ENCODE measurements at regions not wholly inside any gene's neighbourhood (a gene's known extent, or its start where the extent isn't known, plus 50 kb on each side); places are given as distances from the start of the nearest gene placed in this dataset.

DNA sequence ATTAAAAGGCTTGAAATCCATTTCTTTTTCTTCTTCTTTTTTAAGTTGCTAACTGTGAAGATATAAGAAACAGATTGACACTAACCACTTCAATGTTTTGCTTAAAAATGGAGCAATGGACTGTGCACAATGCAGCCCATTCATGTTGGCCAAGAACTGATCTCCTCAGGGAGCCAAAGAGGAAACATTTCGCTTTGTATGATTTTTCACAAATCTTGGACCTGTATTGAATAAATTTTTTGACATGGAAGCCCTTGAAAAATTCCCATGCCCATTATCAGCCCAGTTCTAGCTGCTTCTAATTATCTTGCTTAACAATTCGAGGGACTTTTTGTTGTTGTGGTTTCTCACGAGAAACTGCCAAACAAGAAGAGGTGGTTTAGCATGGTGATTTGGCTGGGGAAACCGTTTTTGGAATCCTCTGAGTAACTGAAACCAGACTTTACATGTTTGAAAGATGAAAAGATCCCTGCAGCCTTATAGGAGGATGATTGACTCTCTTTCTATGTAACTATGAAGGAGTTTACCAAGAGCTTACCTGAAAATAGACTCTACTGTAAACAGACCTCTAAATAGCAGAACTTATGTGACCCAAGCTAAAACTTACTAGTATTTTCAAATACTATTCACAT lies 1389.4 kb upstream of the GOT2 start:
- no peak for FAIRE-seq
- H3K27ac ChIP-seq (ENCODE audit: low read depth in 1 of 3, low read length in 2 of 3): no peak overlapping the region
- 39 to 54% (median 40%) methylated on average over 4 of the region's 4 CpGs for WGBS, 3 donors
- H3K36me3 ChIP-seq (ENCODE audit: control insufficient read depth in 3 of 3, insufficient read depth in 2 of 3, low read depth in 1 of 3, low read length in 3 of 3): no peaks in the 10 kb centered on the region
- H3K9me3 ChIP-seq (ENCODE audit: control insufficient read depth in 2 of 2, insufficient read depth in 1 of 2, low read depth in 1 of 2, low read length in 1 of 2): no peaks in the 10 kb centered on the region
- H3K4me1 ChIP-seq (ENCODE audit: control insufficient read depth in 3 of 3, insufficient read depth in 2 of 3, low read depth in 1 of 3, low read length in 2 of 3): no peaks in the 10 kb centered on the region
- DNase-seq: no peak
- no peaks in the 10 kb centered on the region for H3K27me3 ChIP-seq (ENCODE audit: control insufficient read depth in 3 of 3, insufficient read depth in 3 of 3, low read length in 3 of 3)
- H3K4me3 ChIP-seq (ENCODE audit: low read depth in 1 of 3, low read length in 3 of 3): no peak overlapping the region

GRCh38 chr16:60120586-60120985 lies 1386.5 kb upstream of the GOT2 start:
- no peak for FAIRE-seq
- H3K4me1 ChIP-seq (ENCODE audit: control insufficient read depth in 3 of 3, insufficient read depth in 2 of 3, low read depth in 1 of 3, low read length in 2 of 3): no peaks in the 10 kb centered on the region
- no peaks in the 10 kb centered on the region for H3K27me3 ChIP-seq (ENCODE audit: control insufficient read depth in 3 of 3, insufficient read depth in 3 of 3, low read length in 3 of 3)
- H3K36me3 ChIP-seq (ENCODE audit: control insufficient read depth in 3 of 3, insufficient read depth in 2 of 3, low read depth in 1 of 3, low read length in 3 of 3): no peaks in the 10 kb centered on the region
- no peak overlapping the region for H3K4me3 ChIP-seq (ENCODE audit: low read depth in 1 of 3, low read length in 3 of 3)
- no peak for DNase-seq
- 91 to 93% (median 91%) methylated on average over 14 of the region's 14 CpGs for WGBS, 3 donors
- no peak overlapping the region for H3K27ac ChIP-seq (ENCODE audit: low read depth in 1 of 3, low read length in 2 of 3)
- no peaks in the 10 kb centered on the region for H3K9me3 ChIP-seq (ENCODE audit: control insufficient read depth in 2 of 2, insufficient read depth in 1 of 2, low read depth in 1 of 2, low read length in 1 of 2)

DNA sequence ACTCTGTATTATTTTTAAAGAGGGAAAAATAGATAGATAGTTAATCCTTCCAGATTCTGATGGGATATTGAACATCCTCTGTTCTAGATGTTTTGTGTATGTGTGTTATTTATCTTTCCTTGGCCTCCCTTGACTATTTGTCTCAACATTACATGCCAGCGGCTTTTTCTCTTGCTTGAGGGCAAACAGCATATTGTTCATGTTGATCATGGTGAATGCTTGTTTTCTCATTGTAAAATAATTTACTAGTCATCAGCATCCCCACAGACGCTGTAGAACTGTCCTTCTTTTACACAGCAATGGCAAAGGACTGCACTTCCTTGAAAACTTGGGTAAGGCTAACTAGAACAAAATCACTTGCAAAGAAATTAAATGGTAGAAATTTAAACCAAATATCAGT lies 1376.4 kb upstream of the GOT2 start:
- no peak overlapping the region for H3K4me3 ChIP-seq (ENCODE audit: low read depth in 1 of 3, low read length in 3 of 3)
- DNase-seq: no peak
- H3K4me1 ChIP-seq (ENCODE audit: control insufficient read depth in 3 of 3, insufficient read depth in 2 of 3, low read depth in 1 of 3, low read length in 2 of 3): no peaks in the 10 kb centered on the region
- H3K9me3 ChIP-seq (ENCODE audit: control insufficient read depth in 2 of 2, insufficient read depth in 1 of 2, low read depth in 1 of 2, low read length in 1 of 2): no peaks in the 10 kb centered on the region
- no peak overlapping the region for H3K27ac ChIP-seq (ENCODE audit: low read depth in 1 of 3, low read length in 2 of 3)
- H3K27me3 ChIP-seq (ENCODE audit: control insufficient read depth in 3 of 3, insufficient read depth in 3 of 3, low read length in 3 of 3): no peaks in the 10 kb centered on the region
- no peaks in the 10 kb centered on the region for H3K36me3 ChIP-seq (ENCODE audit: control insufficient read depth in 3 of 3, insufficient read depth in 2 of 3, low read depth in 1 of 3, low read length in 3 of 3)
- no peak for FAIRE-seq
- WGBS, 3 donors: 60 to 75% (median 62%) methylated on average over 2 of the region's 2 CpGs

DNA sequence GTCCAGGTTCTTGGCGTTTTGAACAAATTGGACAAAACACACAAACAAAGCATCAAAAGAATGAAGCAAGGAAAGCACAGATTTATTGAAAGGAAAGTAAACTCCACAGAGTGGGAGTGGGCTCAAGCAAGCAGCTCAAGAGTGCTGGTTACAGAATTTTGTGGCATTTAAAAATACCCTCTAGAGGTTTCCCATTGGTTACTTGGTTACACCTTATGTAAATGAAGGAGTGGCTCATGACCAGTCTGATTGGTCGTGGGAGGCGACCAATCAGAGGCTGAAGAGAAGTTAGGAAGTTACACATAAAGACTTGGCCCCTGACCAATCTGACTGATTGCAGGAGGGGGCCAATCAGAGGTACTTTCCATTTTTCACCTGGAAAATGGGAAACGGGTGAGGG lies 1373.8 kb upstream of the GOT2 start:
- H3K27ac ChIP-seq (ENCODE audit: low read depth in 1 of 3, low read length in 2 of 3): no peak overlapping the region
- H3K4me3 ChIP-seq (ENCODE audit: low read depth in 1 of 3, low read length in 3 of 3): no peak overlapping the region
- H3K36me3 ChIP-seq (ENCODE audit: control insufficient read depth in 3 of 3, insufficient read depth in 2 of 3, low read depth in 1 of 3, low read length in 3 of 3): no peaks in the 10 kb centered on the region
- no peak for FAIRE-seq
- no peaks in the 10 kb centered on the region for H3K4me1 ChIP-seq (ENCODE audit: control insufficient read depth in 3 of 3, insufficient read depth in 2 of 3, low read depth in 1 of 3, low read length in 2 of 3)
- DNase-seq: no peak
- H3K27me3 ChIP-seq (ENCODE audit: control insufficient read depth in 3 of 3, insufficient read depth in 3 of 3, low read length in 3 of 3): no peaks in the 10 kb centered on the region
- no peaks in the 10 kb centered on the region for H3K9me3 ChIP-seq (ENCODE audit: control insufficient read depth in 2 of 2, insufficient read depth in 1 of 2, low read depth in 1 of 2, low read length in 1 of 2)
- WGBS, 3 donors: 78 to 84% (median 83%) methylated on average over 4 of the region's 4 CpGs

DNA sequence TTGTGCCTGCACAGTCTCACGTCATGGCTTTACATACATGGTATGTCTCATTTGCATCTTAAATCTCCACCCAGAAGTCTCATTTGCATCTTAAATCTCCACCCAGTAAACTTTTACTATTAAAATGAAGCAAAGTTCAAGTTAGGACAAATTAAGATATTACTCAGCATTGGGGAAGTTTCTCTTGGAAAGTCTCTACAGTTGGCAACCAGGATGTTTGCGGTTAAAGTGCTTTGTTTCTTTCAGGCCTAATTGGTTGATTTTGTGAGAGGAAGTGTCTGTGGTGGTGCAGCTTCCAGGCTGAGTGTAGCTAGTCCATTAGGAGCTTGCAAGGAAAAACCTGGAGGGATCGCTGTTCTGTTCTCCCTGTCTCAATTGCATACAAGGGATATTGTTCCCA lies 1373.3 kb upstream of the GOT2 start:
- no peak for FAIRE-seq
- H3K36me3 ChIP-seq (ENCODE audit: control insufficient read depth in 3 of 3, insufficient read depth in 2 of 3, low read depth in 1 of 3, low read length in 3 of 3): no peaks in the 10 kb centered on the region
- WGBS, 3 donors: 66 to 85% (median 72%) methylated on average over 3 of the region's 3 CpGs

DNA sequence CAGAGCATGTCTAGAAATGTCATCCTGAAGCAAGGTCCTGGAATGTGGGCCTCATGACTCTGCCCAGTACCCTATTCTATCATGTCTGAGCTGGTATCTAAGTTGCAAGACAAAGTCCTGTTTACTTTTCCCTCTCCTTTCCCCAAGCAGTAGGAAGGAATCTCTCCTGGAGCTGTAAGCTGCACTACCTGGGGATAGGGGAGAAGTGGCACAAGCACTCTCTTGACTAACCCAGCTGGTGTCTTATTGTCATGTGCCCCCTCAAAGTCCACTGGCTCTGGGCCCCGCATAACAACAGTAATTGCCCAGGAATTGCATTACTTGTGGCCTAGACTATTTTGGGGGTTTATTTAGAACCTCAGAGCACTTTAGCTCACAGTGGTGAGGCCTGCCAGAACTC lies 1366.3 kb upstream of the GOT2 start:
- Histone ChIP-seq H3K4me3 (ENCODE audit: low read depth in 1 of 3, low read length in 3 of 3) (no peak overlapping the region), H3K36me3 (ENCODE audit: control insufficient read depth in 3 of 3, insufficient read depth in 2 of 3, low read depth in 1 of 3, low read length in 3 of 3) (no peaks in the 10 kb centered on the region), H3K27me3 (ENCODE audit: control insufficient read depth in 3 of 3, insufficient read depth in 3 of 3, low read length in 3 of 3) (no peaks in the 10 kb centered on the region), H3K27ac (ENCODE audit: low read depth in 1 of 3, low read length in 2 of 3) (no peak overlapping the region), H3K4me1 (ENCODE audit: control insufficient read depth in 3 of 3, insufficient read depth in 2 of 3, low read depth in 1 of 3, low read length in 2 of 3) (no peaks in the 10 kb centered on the region), H3K9me3 (ENCODE audit: control insufficient read depth in 2 of 2, insufficient read depth in 1 of 2, low read depth in 1 of 2, low read length in 1 of 2) (peaks cover 2 to 11% of the 10 kb centered on the region in 2 donors)
- FAIRE-seq: no peak
- no peak for DNase-seq
- 0 to 33% (median 28%) methylated on average over 1 of the region's 1 CpG for WGBS, 3 donors

More for the DNA sequence above, 1373.3 kb upstream of the GOT2 start:
- H3K9me3 ChIP-seq (ENCODE audit: control insufficient read depth in 2 of 2, insufficient read depth in 1 of 2, low read depth in 1 of 2, low read length in 1 of 2): no peaks in the 10 kb centered on the region
- H3K4me1 ChIP-seq (ENCODE audit: control insufficient read depth in 3 of 3, insufficient read depth in 2 of 3, low read depth in 1 of 3, low read length in 2 of 3): no peaks in the 10 kb centered on the region
- H3K27ac ChIP-seq (ENCODE audit: low read depth in 1 of 3, low read length in 2 of 3): no peak overlapping the region
- H3K4me3 ChIP-seq (ENCODE audit: low read depth in 1 of 3, low read length in 3 of 3): no peak overlapping the region
- no peaks in the 10 kb centered on the region for H3K27me3 ChIP-seq (ENCODE audit: control insufficient read depth in 3 of 3, insufficient read depth in 3 of 3, low read length in 3 of 3)
- DNase-seq: no peak

- DNase-seq (no peak), FAIRE-seq (no peak)
- Histone ChIP-seq H3K9me3 (ENCODE audit: control insufficient read depth in 2 of 2, insufficient read depth in 1 of 2, low read depth in 1 of 2, low read length in 1 of 2) (peaks cover 0 to 4% of the 10 kb centered on the region in 2 donors), H3K36me3 (ENCODE audit: control insufficient read depth in 3 of 3, insufficient read depth in 2 of 3, low read depth in 1 of 3, low read length in 3 of 3) (no peaks in the 10 kb centered on the region), H3K4me3 (ENCODE audit: low read depth in 1 of 3, low read length in 3 of 3) (no peak overlapping the region), H3K27me3 (ENCODE audit: control insufficient read depth in 3 of 3, insufficient read depth in 3 of 3, low read length in 3 of 3) (no peaks in the 10 kb centered on the region), H3K4me1 (ENCODE audit: control insufficient read depth in 3 of 3, insufficient read depth in 2 of 3, low read depth in 1 of 3, low read length in 2 of 3) (no peaks in the 10 kb centered on the region), H3K27ac (ENCODE audit: low read depth in 1 of 3, low read length in 2 of 3) (no peak overlapping the region)
- WGBS, 3 donors: 56 to 69% (median 57%) methylated on average over 3 of the region's 3 CpGs
Observed at GRCh38 chr16:60091529-60091928, 1357.4 kb upstream of the GOT2 start.

GRCh38 chr16:60091071-60091470 lies 1357.0 kb upstream of the GOT2 start:
- no peak for FAIRE-seq
- no peak for DNase-seq
- H3K36me3 ChIP-seq (ENCODE audit: control insufficient read depth in 3 of 3, insufficient read depth in 2 of 3, low read depth in 1 of 3, low read length in 3 of 3): no peaks in the 10 kb centered on the region
- H3K4me1 ChIP-seq (ENCODE audit: control insufficient read depth in 3 of 3, insufficient read depth in 2 of 3, low read depth in 1 of 3, low read length in 2 of 3): no peaks in the 10 kb centered on the region
- H3K27ac ChIP-seq (ENCODE audit: low read depth in 1 of 3, low read length in 2 of 3): no peak overlapping the region
- H3K9me3 ChIP-seq (ENCODE audit: control insufficient read depth in 2 of 2, insufficient read depth in 1 of 2, low read depth in 1 of 2, low read length in 1 of 2): peaks cover 0 to 7% of the 10 kb centered on the region in 2 donors
- H3K4me3 ChIP-seq (ENCODE audit: low read depth in 1 of 3, low read length in 3 of 3): no peak overlapping the region
- no peaks in the 10 kb centered on the region for H3K27me3 ChIP-seq (ENCODE audit: control insufficient read depth in 3 of 3, insufficient read depth in 3 of 3, low read length in 3 of 3)

- Histone ChIP-seq H3K27ac (ENCODE audit: low read depth in 1 of 3, low read length in 2 of 3) (no peak overlapping the region), H3K9me3 (ENCODE audit: control insufficient read depth in 2 of 2, insufficient read depth in 1 of 2, low read depth in 1 of 2, low read length in 1 of 2) (peaks cover 2 to 10% of the 10 kb centered on the region in 2 donors), H3K4me3 (ENCODE audit: low read depth in 1 of 3, low read length in 3 of 3) (no peak overlapping the region), H3K4me1 (ENCODE audit: control insufficient read depth in 3 of 3, insufficient read depth in 2 of 3, low read depth in 1 of 3, low read length in 2 of 3) (no peaks in the 10 kb centered on the region), H3K36me3 (ENCODE audit: control insufficient read depth in 3 of 3, insufficient read depth in 2 of 3, low read depth in 1 of 3, low read length in 3 of 3) (no peaks in the 10 kb centered on the region), H3K27me3 (ENCODE audit: control insufficient read depth in 3 of 3, insufficient read depth in 3 of 3, low read length in 3 of 3) (no peaks in the 10 kb centered on the region)
- FAIRE-seq (no peak), DNase-seq (no peak)
Observed at GRCh38 chr16:60087530-60087929, 1353.4 kb upstream of the GOT2 start.

Measured in small intestine (tissue), 7 donors.